PC-9 (cell line): ENCODE measurements at regions not wholly inside any gene's neighbourhood (a gene's known extent, or its start where the extent isn't known, plus 50 kb on each side); places are given as distances from the start of the nearest gene placed in this dataset.

Experiments
- CTCF ChIP-seq: fragments of 200-600 bp; sonication (generic); conservative IDR thresholded peaks from 2 replicates; pipeline ENCODE4 v1.6.1; 2017; ENCODE audit warnings: mixed run types, antibody characterized with exemption, mild to moderate bottlenecking, moderate library complexity
- EZH2 ChIP-seq: fragments of 200-600 bp; sonication (generic); IDR thresholded peaks from 2 replicates; pipeline ENCODE4 v1.8.0; 2017; ENCODE audit warnings: antibody characterized with exemption, low read depth

GRCh38 chr6:166822609-166823008 is 133.7 kb downstream of the RNASET2 start:
- TF ChIP-seq CTCF (no peak), EZH2 (no peak)
